WTC11 (cell line): ENCODE measurements at regions not wholly inside any gene's neighbourhood (a gene's known extent, or its start where the extent isn't known, plus 50 kb on each side); places are given as distances from the start of the nearest gene placed in this dataset.

Experiments used
- ARID4B ChIP-seq: sonication (generic); formaldehyde crosslinking; IDR thresholded peaks from 2 replicates; pipeline ENCODE4 v1.8.0; 2023; ENCODE audit warnings: missing genetic modification reagents, mild to moderate bottlenecking, borderline replicate concordance
- E2F1 ChIP-seq: sonication (generic); formaldehyde crosslinking; IDR thresholded peaks from 2 replicates; pipeline ENCODE4 v1.8.0; 2022; ENCODE audit warnings: mild to moderate bottlenecking, missing genetic modification reagents
- ELF4 ChIP-seq: sonication (generic); formaldehyde crosslinking; IDR thresholded peaks from 2 replicates; pipeline ENCODE4 v1.8.1; 2022; ENCODE audit warnings: low read depth, mild to moderate bottlenecking, moderate library complexity, missing genetic modification reagents
- EMX1 ChIP-seq: fragments of 250-450 bp; sonication (Bioruptor Pico); IDR thresholded peaks from 2 replicates; pipeline ENCODE4 v1.8.0; 2021; ENCODE audit warnings: mild to moderate bottlenecking
- FOXK1 ChIP-seq: sonication (generic); formaldehyde crosslinking; IDR thresholded peaks from 2 replicates; pipeline ENCODE4 v1.8.0; 2022; ENCODE audit warnings: mild to moderate bottlenecking, moderate library complexity, missing genetic modification reagents
- MXD4 ChIP-seq: fragments of 250-450 bp; sonication (Bioruptor Pico); IDR thresholded peaks from 2 replicates; pipeline ENCODE4 v1.8.0; 2021; ENCODE audit warnings: mild to moderate bottlenecking, moderate library complexity, borderline replicate concordance
- MYBL2 ChIP-seq: sonication (generic); formaldehyde crosslinking; IDR thresholded peaks from 2 replicates; pipeline ENCODE4 v1.8.1; 2023; ENCODE audit warnings: mild to moderate bottlenecking, moderate library complexity, missing genetic modification reagents
- ZNF416 ChIP-seq: fragments of 250-450 bp; sonication (Bioruptor Pico); IDR thresholded peaks from 2 replicates; pipeline ENCODE4 v1.9.0; 2021; ENCODE audit warnings: mild to moderate bottlenecking, inconsistent platforms
- ZNF512 ChIP-seq: sonication (generic); formaldehyde crosslinking; IDR thresholded peaks from 2 replicates; pipeline ENCODE4 v1.8.1; 2022; ENCODE audit warnings: missing genetic modification reagents, borderline replicate concordance
- TF ChIP-seq, protein P1 (sequence below): sonication (generic); formaldehyde crosslinking; IDR thresholded peaks from 2 replicates; pipeline ENCODE4 v1.8.0; 2022; ENCODE audit warnings: missing genetic modification reagents
- TF ChIP-seq, protein P2 (sequence below): sonication (generic); formaldehyde crosslinking; IDR thresholded peaks from 2 replicates; pipeline ENCODE4 v1.8.1; 2022; ENCODE audit warnings: low read depth, mild to moderate bottlenecking, moderate library complexity, missing genetic modification reagents, borderline replicate concordance
- TF ChIP-seq, protein P3 (sequence below): sonication (generic); formaldehyde crosslinking; IDR thresholded peaks from 2 replicates; pipeline ENCODE4 v1.8.1; 2023; ENCODE audit warnings: mild to moderate bottlenecking, missing genetic modification reagents, borderline replicate concordance
- TF ChIP-seq, protein P4 (sequence below): sonication (generic); formaldehyde crosslinking; IDR thresholded peaks from 2 replicates; pipeline ENCODE4 v1.8.0; 2022; ENCODE audit warnings: mild to moderate bottlenecking, missing genetic modification reagents

- TF ChIP-seq, protein P1, sequence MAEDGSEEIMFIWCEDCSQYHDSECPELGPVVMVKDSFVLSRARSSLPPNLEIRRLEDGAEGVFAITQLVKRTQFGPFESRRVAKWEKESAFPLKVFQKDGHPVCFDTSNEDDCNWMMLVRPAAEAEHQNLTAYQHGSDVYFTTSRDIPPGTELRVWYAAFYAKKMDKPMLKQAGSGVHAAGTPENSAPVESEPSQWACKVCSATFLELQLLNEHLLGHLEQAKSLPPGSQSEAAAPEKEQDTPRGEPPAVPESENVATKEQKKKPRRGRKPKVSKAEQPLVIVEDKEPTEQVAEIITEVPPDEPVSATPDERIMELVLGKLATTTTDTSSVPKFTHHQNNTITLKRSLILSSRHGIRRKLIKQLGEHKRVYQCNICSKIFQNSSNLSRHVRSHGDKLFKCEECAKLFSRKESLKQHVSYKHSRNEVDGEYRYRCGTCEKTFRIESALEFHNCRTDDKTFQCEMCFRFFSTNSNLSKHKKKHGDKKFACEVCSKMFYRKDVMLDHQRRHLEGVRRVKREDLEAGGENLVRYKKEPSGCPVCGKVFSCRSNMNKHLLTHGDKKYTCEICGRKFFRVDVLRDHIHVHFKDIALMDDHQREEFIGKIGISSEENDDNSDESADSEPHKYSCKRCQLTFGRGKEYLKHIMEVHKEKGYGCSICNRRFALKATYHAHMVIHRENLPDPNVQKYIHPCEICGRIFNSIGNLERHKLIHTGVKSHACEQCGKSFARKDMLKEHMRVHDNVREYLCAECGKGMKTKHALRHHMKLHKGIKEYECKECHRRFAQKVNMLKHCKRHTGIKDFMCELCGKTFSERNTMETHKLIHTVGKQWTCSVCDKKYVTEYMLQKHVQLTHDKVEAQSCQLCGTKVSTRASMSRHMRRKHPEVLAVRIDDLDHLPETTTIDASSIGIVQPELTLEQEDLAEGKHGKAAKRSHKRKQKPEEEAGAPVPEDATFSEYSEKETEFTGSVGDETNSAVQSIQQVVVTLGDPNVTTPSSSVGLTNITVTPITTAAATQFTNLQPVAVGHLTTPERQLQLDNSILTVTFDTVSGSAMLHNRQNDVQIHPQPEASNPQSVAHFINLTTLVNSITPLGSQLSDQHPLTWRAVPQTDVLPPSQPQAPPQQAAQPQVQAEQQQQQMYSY (CRISPR knock-in tag) = no peak
- no peak for TF ChIP-seq MXD4 (CRISPR knock-in tag)
- TF ChIP-seq E2F1 (CRISPR knock-in tag) = no peak
- TF ChIP-seq FOXK1 (CRISPR knock-in tag) = no peak
- TF ChIP-seq, protein P2, sequence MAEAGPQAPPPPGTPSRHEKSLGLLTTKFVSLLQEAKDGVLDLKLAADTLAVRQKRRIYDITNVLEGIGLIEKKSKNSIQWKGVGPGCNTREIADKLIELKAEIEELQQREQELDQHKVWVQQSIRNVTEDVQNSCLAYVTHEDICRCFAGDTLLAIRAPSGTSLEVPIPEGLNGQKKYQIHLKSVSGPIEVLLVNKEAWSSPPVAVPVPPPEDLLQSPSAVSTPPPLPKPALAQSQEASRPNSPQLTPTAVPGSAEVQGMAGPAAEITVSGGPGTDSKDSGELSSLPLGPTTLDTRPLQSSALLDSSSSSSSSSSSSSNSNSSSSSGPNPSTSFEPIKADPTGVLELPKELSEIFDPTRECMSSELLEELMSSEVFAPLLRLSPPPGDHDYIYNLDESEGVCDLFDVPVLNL = no peak
- TF ChIP-seq, protein P3, sequence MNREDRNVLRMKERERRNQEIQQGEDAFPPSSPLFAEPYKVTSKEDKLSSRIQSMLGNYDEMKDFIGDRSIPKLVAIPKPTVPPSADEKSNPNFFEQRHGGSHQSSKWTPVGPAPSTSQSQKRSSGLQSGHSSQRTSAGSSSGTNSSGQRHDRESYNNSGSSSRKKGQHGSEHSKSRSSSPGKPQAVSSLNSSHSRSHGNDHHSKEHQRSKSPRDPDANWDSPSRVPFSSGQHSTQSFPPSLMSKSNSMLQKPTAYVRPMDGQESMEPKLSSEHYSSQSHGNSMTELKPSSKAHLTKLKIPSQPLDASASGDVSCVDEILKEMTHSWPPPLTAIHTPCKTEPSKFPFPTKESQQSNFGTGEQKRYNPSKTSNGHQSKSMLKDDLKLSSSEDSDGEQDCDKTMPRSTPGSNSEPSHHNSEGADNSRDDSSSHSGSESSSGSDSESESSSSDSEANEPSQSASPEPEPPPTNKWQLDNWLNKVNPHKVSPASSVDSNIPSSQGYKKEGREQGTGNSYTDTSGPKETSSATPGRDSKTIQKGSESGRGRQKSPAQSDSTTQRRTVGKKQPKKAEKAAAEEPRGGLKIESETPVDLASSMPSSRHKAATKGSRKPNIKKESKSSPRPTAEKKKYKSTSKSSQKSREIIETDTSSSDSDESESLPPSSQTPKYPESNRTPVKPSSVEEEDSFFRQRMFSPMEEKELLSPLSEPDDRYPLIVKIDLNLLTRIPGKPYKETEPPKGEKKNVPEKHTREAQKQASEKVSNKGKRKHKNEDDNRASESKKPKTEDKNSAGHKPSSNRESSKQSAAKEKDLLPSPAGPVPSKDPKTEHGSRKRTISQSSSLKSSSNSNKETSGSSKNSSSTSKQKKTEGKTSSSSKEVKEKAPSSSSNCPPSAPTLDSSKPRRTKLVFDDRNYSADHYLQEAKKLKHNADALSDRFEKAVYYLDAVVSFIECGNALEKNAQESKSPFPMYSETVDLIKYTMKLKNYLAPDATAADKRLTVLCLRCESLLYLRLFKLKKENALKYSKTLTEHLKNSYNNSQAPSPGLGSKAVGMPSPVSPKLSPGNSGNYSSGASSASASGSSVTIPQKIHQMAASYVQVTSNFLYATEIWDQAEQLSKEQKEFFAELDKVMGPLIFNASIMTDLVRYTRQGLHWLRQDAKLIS (CRISPR knock-in tag) = no peak
- no peak for TF ChIP-seq ARID4B (CRISPR knock-in tag)
- TF ChIP-seq ZNF416 (CRISPR knock-in tag) = no peak
- TF ChIP-seq, protein P4, sequence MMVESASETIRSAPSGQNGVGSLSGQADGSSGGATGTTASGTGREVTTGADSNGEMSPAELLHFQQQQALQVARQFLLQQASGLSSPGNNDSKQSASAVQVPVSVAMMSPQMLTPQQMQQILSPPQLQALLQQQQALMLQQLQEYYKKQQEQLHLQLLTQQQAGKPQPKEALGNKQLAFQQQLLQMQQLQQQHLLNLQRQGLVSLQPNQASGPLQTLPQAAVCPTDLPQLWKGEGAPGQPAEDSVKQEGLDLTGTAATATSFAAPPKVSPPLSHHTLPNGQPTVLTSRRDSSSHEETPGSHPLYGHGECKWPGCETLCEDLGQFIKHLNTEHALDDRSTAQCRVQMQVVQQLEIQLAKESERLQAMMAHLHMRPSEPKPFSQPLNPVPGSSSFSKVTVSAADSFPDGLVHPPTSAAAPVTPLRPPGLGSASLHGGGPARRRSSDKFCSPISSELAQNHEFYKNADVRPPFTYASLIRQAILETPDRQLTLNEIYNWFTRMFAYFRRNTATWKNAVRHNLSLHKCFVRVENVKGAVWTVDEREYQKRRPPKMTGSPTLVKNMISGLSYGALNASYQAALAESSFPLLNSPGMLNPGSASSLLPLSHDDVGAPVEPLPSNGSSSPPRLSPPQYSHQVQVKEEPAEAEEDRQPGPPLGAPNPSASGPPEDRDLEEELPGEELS (CRISPR knock-in tag) = no peak
- no peak for TF ChIP-seq ZNF512
- TF ChIP-seq MYBL2 (CRISPR knock-in tag) = no peak
- no peak for TF ChIP-seq ELF4 (CRISPR knock-in tag)
- no peak for TF ChIP-seq EMX1
- TF ChIP-seq, all 79 proteins: peak for 0
Observed at GRCh38 chr12:113525066-113525465, 53.4 kb upstream of the LHX5 start (continued).
